ENCODE measurements at regions not wholly inside any gene's neighbourhood (a gene's known extent, or its start where the extent isn't known, plus 50 kb on each side); places are given as distances from the start of the nearest gene placed in this dataset.

GRCh38 chr3:118408431-118408830 is 626.2 kb downstream of the IGSF11 start:
- no peak for DNase-seq

- no peak for DNase-seq
These were observed 622.1 kb downstream of the IGSF11 start for GRCh38 chr3:118412503-118412902.

- DNase-seq = no peak
These were observed 609.3 kb downstream of the IGSF11 start for GRCh38 chr3:118425272-118425837.

DNA sequence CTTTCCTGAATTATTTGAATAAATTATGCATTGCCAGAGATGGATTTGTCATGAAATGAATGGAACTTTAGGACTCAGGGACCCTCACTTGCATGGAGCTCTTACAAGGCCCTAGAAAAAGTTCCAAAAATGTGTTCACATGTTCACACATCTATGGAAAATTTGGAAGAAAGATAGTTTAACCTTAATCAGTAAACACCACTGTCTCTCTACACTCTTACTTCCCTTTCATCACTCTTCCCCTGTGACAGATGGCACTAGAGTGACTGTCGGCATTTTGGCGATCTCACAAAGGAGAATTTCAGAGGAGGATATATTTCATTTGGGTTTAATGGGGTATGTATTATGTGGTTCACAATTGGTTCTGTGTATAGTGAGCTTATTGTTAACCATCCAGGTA is 600.8 kb downstream of the IGSF11 start:
- DNase-seq = no peak

- no peak for DNase-seq
These were observed 598.7 kb downstream of the IGSF11 start for GRCh38 chr3:118435851-118436350.

GRCh38 chr3:118436697-118437262 is 597.9 kb downstream of the IGSF11 start:
- no peak for DNase-seq

GRCh38 chr3:118445036-118445435 is 589.6 kb downstream of the IGSF11 start:
- DNase-seq = no peak

DNA sequence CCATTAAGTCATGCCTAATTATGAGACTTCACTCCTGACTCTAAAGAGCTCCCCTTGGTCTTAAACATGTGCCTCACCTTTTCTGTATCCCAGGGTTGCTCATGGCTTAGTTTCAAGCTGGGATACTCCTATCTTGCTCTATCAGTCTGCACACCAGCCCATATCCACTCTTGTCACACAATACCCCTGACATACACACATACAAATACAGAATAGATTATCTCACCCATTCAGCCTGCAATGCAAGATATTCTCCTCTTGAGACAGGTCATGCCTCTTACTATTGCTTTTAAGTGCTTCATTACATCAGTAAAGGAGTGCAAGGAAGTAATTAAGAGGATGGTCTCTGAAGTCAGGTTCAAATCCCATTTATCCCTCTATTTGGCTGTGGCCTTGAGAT is 587.3 kb downstream of the IGSF11 start:
- DNase-seq = no peak

DNA sequence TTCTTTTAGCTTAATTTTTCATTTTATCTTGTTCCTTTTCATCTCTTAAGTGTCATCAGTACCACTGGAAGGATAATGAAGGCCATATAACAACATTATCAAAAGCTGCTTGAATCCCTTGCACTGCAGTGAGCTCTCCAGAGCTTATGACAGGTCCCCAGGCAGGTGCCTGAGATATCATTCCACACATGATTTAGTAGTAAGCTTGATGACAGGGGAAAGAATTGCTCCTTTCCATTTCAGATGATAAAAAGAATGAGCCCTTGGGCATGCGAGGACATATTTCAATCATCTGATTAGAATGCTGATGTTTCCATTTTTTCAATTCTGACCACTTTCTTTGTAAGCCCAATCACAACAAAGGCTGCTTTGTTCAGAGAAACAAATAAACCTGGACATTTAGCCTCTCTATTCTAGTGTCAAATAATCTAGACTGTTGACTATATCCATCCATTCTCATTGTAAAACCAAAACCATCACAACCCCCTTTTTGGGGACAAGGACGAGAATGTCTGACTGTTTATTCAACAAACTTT is 567.8 kb downstream of the IGSF11 start:
- no peak for DNase-seq

- no peak for DNase-seq
These were observed 565.8 kb downstream of the IGSF11 start for GRCh38 chr3:118468801-118469200.

GRCh38 chr3:118472586-118472985 is 562.1 kb downstream of the IGSF11 start:
- DNase-seq = no peak

- DNase-seq = no peak
These were observed 561.3 kb downstream of the IGSF11 start for GRCh38 chr3:118473343-118473742.

- no peak for DNase-seq
These were observed 557.6 kb downstream of the IGSF11 start for GRCh38 chr3:118476885-118477618.

DNA sequence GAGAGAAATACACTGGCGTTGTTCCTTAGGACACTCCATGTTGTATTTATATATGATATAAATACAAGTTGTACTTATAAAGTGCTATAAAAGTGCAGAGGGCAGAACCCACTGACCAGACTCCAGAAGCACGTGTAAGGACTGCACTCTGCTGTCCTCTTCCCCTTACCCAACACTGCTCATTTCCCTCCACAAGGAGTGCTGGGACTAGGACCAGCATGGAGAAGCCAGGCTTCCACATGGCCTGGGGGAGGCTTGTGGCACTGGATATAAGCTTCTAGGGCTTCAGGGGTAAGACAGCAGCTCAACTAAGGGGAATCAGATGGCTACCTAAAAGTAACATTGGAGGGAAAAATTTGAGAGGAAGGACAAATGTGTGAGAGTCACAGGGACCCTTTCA is 556.9 kb downstream of the IGSF11 start:
- no peak for DNase-seq

GRCh38 chr3:118478706-118479276 is 555.9 kb downstream of the IGSF11 start:
- DNase-seq = no peak

DNA sequence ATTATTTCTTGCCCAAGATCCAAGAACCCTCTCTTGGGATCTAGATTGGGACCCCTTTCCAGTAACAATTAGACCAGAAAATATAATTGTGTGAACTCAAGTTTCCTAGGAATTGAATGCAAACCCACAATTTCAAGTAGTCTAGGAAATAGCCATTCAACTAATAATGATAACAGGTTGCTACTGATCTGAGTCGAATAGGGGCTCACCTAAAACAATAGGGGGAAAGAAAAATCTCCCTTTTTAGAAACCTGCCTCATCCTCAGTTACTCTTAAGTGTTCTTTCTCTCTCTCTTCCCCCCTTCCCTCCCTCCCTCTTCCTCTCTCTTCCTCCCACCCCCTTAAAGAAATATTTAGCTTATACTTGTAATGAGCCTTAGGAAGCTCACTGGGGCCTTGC is 555.3 kb downstream of the IGSF11 start:
- no peak for DNase-seq

DNA sequence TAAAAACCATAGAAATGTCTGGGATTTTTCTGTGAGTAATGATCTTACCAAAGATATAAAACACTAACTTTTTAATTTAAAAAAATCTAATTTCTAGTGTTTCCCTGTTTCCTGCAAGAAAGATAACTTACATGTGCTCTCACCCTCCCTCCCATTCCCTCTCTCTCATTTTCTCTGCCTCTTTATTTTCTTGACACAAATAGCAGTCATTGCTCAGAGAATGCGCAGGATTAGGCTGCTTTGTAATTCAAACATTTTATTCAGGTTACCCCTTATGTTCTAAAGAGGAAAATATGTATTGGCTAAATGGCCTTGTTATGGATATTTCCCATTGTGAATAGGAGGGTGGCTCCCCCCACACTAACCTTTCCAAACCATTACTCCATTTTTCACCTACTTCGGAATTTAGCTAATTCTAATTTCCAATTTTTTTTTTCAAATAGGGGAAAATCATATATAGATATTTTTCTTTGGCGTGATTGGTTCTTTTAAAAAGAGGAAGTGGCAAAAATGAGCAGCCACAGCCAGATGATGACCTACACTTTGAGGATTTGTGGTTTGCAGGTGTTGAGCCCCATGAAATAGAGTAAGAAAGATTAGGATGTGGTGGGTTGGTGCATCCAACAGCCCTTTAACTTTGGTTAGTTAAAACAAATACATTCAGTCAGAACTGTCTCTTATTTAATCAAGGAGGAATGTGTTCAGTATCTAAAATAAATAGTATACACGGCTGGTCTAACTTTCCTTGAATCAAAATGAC is 554.4 kb downstream of the IGSF11 start:
- no peak for DNase-seq

GRCh38 chr3:118485693-118486092 is 549.0 kb downstream of the IGSF11 start:
- no peak for DNase-seq

DNA sequence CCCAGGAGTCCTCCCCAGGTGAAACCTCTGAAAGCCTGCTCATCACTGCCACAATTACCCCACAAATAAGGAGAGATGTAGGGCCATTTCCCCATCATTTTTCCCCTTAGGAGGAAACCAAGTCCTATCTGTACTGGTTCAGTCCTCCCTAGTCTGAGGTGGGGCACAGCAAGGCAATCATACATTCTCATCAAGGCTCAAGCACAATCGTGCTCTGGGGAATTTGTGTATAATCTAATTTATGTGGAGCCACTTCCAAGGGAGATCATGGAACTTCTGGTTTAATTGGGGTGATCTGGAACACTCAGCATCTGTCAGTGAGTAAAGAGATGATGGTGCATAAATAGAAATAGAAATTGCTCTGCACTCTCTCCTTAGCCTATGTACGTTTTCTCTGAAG is 546.9 kb downstream of the IGSF11 start:
- DNase-seq = no peak

GRCh38 chr3:118488732-118489131 is 545.9 kb downstream of the IGSF11 start:
- DNase-seq = no peak

DNA sequence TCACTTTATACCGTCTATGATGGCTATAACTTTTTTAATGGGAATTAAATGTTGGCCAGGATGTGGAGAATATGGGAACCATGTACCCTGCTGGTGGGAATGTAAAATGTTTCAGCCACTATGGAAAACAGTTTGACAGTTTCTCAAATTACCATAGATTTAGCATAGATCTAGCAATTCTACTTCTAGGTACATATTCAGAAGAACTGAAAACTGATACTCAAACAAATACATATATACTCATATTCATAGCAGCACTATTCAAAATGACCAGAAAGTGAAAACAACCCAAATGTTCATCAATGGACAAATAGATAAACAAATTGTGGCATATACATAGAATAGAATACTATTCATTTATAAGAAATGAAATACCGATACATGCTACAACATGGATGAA is 539.4 kb downstream of the IGSF11 start:
- no peak for DNase-seq

DNA sequence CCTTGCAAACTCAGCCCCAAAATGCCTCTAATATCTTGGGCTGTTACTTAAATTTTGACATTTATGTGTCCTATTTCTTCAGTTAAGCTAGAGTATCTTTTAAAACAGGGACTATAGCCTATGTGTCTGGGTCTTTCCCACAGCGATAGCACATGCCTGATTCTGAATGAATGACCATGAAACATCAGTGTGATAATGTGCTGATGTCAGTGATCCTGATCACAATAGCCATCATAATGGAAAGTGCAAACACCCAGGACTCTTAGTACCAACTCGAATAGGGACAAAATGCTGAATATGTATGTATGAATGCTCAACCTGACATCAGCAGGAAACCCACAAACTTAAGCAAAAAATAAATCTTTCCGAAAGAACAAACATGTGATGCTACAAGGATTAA is 537.4 kb downstream of the IGSF11 start:
- DNase-seq = no peak

DNA sequence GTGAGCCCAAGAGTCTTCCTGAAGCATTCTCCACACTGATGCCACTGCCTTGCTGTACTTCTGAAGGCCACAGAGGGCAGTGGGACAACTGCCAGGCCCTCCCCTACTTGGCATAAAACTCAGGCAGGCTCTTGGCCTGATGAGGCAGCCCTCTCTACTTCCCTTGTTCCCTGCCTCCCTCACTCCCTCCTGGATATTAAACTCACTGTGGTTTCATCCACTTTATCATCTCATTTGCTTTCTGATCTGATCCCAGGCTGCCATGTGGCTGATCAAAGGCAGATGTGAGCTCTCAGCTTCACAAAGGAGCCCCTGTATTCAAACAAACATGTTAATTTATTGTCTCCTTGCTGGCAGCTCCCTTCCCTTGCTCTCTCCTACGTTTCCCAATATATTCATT is 533.5 kb downstream of the IGSF11 start:
- DNase-seq = no peak

Data from stimulated activated CD4-positive, alpha-beta T cell treated with anti-CD3 and anti-CD28 coated beads, Interleukin-4, amount 100 ng/mL, for 4 hours (primary cell).